H1 (cell line): ENCODE measurements at regions not wholly inside any gene's neighbourhood (a gene's known extent, or its start where the extent isn't known, plus 50 kb on each side); places are given as distances from the start of the nearest gene placed in this dataset.

ENCODE experiments used
- CEBPB ChIP-seq: IDR thresholded peaks from 2 replicates; pipeline ENCODE4 v1.6.1; 2012; ENCODE audit warnings: low read depth, low read length
- CHD1 ChIP-seq: IDR thresholded peaks from 2 replicates; pipeline ENCODE4 v1.6.1; 2012; ENCODE audit warnings: low read depth, low read length, improper control_type of control experiment
- CHD2 ChIP-seq: IDR thresholded peaks from 2 replicates; pipeline ENCODE4 v1.6.1; 2012; ENCODE audit warnings: low read length, improper control_type of control experiment
- GTF2F1 ChIP-seq: IDR thresholded peaks from 2 replicates; pipeline ENCODE4 v1.6.1; 2012; ENCODE audit warnings: low read depth, low read length, improper control_type of control experiment, borderline replicate concordance
- KDM4A ChIP-seq: IDR thresholded peaks from one replicate; pipeline ENCODE4 v1.7.1; 2012; ENCODE audit warnings: low read depth, mild to moderate bottlenecking, moderate library complexity, low read length, inconsistent platforms; ENCODE audit not compliant: severe bottlenecking
- TF ChIP-seq, protein P1 (sequence below): IDR thresholded peaks from 2 replicates; pipeline ENCODE4 v1.6.1; 2011; ENCODE audit warnings: low read depth, mild to moderate bottlenecking, low read length; ENCODE audit not compliant: insufficient read depth

DNA sequence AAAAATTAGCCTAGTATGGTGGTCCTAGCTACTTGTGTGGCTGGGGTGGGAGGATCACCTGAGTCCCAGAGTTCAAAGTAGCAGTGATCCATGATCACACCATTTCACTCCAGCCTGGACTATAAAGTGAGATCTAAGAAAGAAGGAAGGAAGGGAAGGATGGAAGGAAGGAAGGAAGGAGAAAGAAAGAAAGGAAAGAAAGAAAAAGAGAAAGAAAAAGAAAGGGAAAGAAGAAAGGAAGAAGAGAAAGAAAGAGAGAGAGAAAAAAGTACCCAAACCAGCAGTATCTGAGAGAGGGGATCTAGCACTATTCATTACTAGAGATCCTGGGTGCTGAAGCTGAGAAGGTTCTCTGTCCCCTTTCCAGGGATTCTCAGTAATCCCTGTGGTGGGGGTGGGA is 197.8 kb downstream of the CD83 start (continued):
- TF ChIP-seq, protein P1, sequence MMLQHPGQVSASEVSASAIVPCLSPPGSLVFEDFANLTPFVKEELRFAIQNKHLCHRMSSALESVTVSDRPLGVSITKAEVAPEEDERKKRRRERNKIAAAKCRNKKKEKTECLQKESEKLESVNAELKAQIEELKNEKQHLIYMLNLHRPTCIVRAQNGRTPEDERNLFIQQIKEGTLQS = no peak
- TF ChIP-seq GTF2F1 (no peak), CHD2 (no peak), CHD1 (no peak), CEBPB (no peak), KDM4A (no peak)
